HG03159 (cell line): ENCODE measurements at regions not wholly inside any gene's neighbourhood (a gene's known extent, or its start where the extent isn't known, plus 50 kb on each side); places are given as distances from the start of the nearest gene placed in this dataset.
"Not testable (repeated sequence)": the region's sequence is repeated elsewhere in the genome, so short reads cannot be mapped to it uniquely, and the experiment has no call there.

Source experiments
- ATAC-seq: cut with Tn5 transposase; IDR thresholded peaks from one replicate; pipeline ENCODE4 v1.9.1; 2021; ENCODE audit warnings: mild to moderate bottlenecking, moderate library complexity; ENCODE audit not compliant: unreplicated experiment

- ATAC-seq: no peak
Measured at GRCh38 chr3:26256224-26256623, 366.3 kb upstream of the LRRC3B start.

GRCh38 chr3:26259176-26259575 is 363.4 kb upstream of the LRRC3B start:
- ATAC-seq: no peak

- no peak for ATAC-seq
Measured at GRCh38 chr3:26260139-26260538, 362.4 kb upstream of the LRRC3B start.

- ATAC-seq: no peak
Measured at GRCh38 chr3:26264708-26265107, 357.9 kb upstream of the LRRC3B start.

- ATAC-seq: no peak
Measured at GRCh38 chr3:26271848-26272247, 350.7 kb upstream of the LRRC3B start.

GRCh38 chr3:26273196-26273595 is 349.4 kb upstream of the LRRC3B start:
- no peak for ATAC-seq

GRCh38 chr3:26279091-26279490 is 343.5 kb upstream of the LRRC3B start:
- ATAC-seq: no peak

- no peak for ATAC-seq
Measured at GRCh38 chr3:26280517-26280916, 342.1 kb upstream of the LRRC3B start.

- ATAC-seq: no peak
Measured at GRCh38 chr3:26281284-26281985, 341.1 kb upstream of the LRRC3B start.

- not testable (repeated sequence) for ATAC-seq
Measured at GRCh38 chr3:26284503-26284902, 338.1 kb upstream of the LRRC3B start.

- no peak for ATAC-seq
Measured at GRCh38 chr3:26291840-26292239, 330.7 kb upstream of the LRRC3B start.

GRCh38 chr3:26292780-26293179 is 329.8 kb upstream of the LRRC3B start:
- ATAC-seq: no peak

GRCh38 chr3:26293329-26293844 is 329.2 kb upstream of the LRRC3B start:
- no peak for ATAC-seq

GRCh38 chr3:26307192-26307591 is 315.4 kb upstream of the LRRC3B start:
- no peak for ATAC-seq

- no peak for ATAC-seq
Measured at GRCh38 chr3:26307787-26308186, 314.8 kb upstream of the LRRC3B start.

- no peak for ATAC-seq
Measured at GRCh38 chr3:26308454-26308853, 314.1 kb upstream of the LRRC3B start.

- not testable (repeated sequence) for ATAC-seq
Measured at GRCh38 chr3:26309536-26309935, 313.0 kb upstream of the LRRC3B start.

- no peak for ATAC-seq
Measured at GRCh38 chr3:26312816-26313215, 309.8 kb upstream of the LRRC3B start.

- no peak for ATAC-seq
Measured at GRCh38 chr3:26316472-26316871, 306.1 kb upstream of the LRRC3B start.

GRCh38 chr3:26323741-26324140 is 298.8 kb upstream of the LRRC3B start:
- ATAC-seq: not testable (repeated sequence)

- no peak for ATAC-seq
Measured at GRCh38 chr3:26340001-26340400, 282.6 kb upstream of the LRRC3B start.

- ATAC-seq: no peak
Measured at GRCh38 chr3:26343647-26344046, 278.9 kb upstream of the LRRC3B start.

GRCh38 chr3:26345613-26346012 is 277.0 kb upstream of the LRRC3B start:
- no peak for ATAC-seq
